GM12873 (cell line): ENCODE measurements at regions not wholly inside any gene's neighbourhood (a gene's known extent, or its start where the extent isn't known, plus 50 kb on each side); places are given as distances from the start of the nearest gene placed in this dataset.

Experiments
- TF ChIP-seq, protein P1 (sequence below): IDR thresholded peaks from 2 replicates; pipeline ENCODE4 v1.5.1; 2012; ENCODE audit warnings: low read depth, mild to moderate bottlenecking, moderate library complexity, low read length, control low read depth; ENCODE audit not compliant: insufficient read depth; ENCODE audit errors: missing control alignments

DNA sequence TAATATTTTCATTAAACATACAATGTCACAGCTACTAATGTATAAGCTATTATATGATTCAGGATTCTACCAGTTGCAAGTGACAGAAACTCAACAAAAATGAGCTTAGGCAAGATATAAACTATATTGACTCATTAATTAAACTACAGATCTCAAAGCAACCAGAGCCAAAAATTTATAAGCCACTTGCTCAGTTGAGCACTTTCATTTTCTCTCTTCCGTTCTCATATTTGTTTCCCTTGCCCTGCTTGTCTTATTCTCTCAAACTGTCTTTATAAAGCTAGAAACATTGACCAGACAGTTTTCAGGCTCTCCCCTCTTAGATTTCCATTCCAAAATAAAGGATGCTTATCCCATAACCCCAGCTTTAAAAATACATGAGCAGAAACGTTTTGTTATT, 60.2 kb upstream of the DGKB start:
- TF ChIP-seq, protein P1, sequence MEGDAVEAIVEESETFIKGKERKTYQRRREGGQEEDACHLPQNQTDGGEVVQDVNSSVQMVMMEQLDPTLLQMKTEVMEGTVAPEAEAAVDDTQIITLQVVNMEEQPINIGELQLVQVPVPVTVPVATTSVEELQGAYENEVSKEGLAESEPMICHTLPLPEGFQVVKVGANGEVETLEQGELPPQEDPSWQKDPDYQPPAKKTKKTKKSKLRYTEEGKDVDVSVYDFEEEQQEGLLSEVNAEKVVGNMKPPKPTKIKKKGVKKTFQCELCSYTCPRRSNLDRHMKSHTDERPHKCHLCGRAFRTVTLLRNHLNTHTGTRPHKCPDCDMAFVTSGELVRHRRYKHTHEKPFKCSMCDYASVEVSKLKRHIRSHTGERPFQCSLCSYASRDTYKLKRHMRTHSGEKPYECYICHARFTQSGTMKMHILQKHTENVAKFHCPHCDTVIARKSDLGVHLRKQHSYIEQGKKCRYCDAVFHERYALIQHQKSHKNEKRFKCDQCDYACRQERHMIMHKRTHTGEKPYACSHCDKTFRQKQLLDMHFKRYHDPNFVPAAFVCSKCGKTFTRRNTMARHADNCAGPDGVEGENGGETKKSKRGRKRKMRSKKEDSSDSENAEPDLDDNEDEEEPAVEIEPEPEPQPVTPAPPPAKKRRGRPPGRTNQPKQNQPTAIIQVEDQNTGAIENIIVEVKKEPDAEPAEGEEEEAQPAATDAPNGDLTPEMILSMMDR, result no peak

DNA sequence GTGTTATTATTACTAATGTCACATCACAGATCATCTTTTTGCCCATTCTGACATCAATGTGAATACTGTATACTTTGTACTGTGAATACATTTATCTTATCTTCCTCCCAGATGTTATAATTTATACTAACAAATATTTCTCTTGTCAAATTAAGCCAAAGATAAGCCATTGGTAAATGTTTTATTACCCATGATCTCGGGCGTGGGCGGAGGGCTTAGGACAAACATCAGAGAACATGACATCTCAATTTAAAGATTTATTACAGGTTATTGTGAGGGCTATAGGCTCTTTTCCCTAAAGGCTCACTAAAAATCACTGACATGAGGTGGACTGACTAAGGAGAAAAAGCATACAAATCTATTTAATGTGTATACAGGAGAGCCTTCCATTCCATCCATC, 58.2 kb upstream of the DGKB start:
- TF ChIP-seq, protein P1, result no peak

DNA sequence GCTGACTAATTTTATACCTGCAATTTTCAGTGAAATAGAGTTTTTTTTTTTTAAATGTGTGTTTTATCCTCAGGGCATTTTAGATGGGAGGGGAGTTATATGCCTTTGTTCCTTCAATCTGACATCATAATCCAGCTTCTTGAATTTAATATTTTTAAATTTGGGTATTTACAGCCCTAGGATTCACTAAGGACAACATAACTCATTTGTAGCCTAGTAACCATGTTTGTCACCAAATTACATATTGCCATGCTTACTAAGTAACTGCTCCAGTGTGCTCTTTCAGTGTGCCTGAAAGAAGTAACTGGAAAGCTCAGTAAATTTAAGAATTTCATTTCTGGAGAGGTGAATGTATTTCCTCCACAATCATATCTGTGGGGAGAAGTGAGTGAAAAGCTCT, 56.8 kb upstream of the DGKB start:
- TF ChIP-seq, protein P1, result no peak

DNA sequence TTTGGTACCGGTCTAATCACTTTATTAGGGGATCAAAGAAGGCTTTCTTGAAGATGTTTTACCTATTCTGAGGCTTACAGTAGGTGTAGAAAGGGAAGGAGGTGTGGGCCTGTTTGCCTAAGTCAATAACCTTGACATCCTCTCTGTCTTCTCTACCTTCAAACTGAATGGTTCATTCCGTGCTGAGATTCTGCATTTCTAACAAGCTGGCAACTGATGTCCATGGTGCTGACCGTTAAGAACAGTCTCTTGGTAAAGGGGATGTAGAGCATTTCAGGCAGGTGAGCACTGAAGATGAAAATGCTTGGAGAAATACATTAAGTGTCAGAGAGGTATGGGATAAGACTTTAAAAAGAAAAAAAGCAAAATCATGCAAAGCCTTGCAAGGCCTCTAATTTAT, 51.5 kb upstream of the DGKB start:
- TF ChIP-seq, protein P1, result no peak
